ENCODE measurements at regions not wholly inside any gene's neighbourhood (a gene's known extent, or its start where the extent isn't known, plus 50 kb on each side); places are given as distances from the start of the nearest gene placed in this dataset.

DNA sequence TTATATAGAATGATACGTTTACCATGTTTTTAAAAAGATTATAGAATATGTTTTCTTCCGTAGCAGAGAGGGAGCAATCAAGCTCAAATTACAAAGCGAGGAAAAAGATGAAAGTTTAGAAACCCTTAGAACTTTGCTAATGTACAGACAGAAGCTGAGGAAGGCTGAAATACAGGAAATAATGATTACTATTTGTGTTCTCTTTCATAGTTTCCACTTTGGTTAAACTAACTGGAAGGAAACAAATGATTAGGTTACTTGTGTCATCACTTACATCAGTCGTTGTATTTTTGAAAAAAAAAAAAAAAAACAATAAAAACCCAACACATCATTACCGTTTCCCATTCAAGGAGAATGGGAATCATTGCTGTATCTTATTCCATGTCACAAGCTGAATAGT is 337.8 kb upstream of the CBLB start:
- no peak for DNase-seq (ENCODE audit: low spot score)
- TF ChIP-seq, protein P1, sequence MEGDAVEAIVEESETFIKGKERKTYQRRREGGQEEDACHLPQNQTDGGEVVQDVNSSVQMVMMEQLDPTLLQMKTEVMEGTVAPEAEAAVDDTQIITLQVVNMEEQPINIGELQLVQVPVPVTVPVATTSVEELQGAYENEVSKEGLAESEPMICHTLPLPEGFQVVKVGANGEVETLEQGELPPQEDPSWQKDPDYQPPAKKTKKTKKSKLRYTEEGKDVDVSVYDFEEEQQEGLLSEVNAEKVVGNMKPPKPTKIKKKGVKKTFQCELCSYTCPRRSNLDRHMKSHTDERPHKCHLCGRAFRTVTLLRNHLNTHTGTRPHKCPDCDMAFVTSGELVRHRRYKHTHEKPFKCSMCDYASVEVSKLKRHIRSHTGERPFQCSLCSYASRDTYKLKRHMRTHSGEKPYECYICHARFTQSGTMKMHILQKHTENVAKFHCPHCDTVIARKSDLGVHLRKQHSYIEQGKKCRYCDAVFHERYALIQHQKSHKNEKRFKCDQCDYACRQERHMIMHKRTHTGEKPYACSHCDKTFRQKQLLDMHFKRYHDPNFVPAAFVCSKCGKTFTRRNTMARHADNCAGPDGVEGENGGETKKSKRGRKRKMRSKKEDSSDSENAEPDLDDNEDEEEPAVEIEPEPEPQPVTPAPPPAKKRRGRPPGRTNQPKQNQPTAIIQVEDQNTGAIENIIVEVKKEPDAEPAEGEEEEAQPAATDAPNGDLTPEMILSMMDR (IDR thresholded peaks at IDR 0.05; ENCODE audit: extremely low read depth, missing control alignments) = no peak

DNA sequence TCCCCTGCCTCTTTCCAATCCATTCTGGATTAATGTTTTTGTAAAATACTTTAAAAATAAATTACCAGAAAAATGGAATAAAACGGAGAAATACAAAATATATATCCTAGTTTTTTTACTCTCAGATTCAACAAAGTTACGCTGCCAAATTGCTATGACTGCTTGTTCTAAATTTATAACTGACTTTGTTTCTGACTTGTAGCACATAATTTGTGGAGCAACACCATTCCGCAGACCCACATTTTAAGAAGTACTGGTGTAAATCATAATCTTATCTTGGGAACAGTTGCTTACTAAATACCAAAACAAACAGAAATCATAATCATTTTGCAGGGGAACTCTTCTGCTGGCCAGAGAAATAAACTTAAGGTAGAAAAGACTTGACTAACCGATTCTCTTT is 339.4 kb upstream of the CBLB start:
- TF ChIP-seq, protein P1 (IDR thresholded peaks at IDR 0.05; ENCODE audit: extremely low read depth, missing control alignments) = no peak
- DNase-seq (ENCODE audit: low spot score) = no peak

DNA sequence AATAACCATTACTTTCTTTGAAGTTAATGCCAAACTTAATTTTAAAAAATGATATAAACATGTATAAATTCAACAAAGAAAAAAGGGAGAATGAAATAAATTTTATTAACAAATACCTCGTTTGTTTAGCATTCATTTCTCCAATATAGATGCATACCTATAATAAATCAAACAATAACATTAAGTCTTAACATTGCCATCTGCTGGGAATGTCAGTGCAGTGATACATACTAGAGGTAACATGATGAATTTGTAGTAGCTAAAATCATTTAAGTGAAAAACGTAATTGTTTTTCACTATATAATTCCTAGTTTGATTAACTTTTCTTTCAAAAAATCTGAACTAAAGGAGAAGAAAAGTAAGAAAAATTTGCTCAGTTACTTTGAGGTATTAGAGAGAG is 340.2 kb upstream of the CBLB start:
- DNase-seq (ENCODE audit: low spot score) = no peak
- TF ChIP-seq, protein P1 (IDR thresholded peaks at IDR 0.05; ENCODE audit: extremely low read depth, missing control alignments) = no peak

DNA sequence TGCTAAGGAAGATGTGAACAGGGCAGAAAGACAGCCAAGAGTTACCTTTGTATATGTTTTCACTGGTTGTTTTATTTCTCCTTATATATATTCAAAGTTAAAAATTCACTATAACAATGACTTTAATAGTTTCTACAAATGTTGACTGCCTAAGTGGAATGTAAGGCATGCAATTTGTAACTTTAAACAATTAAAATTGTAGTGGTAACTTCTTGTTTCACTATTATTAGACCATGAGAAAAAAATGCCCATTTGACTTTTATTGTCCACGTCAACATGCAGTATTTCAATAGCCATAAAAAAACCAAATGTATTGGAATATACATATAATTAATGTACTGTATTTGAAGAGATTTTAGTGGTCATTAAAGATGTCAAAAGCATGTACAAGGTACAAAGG is 340.7 kb upstream of the CBLB start:
- no peak for DNase-seq (ENCODE audit: low spot score)
- TF ChIP-seq, protein P1 (IDR thresholded peaks at IDR 0.05; ENCODE audit: extremely low read depth, missing control alignments) = no peak

DNA sequence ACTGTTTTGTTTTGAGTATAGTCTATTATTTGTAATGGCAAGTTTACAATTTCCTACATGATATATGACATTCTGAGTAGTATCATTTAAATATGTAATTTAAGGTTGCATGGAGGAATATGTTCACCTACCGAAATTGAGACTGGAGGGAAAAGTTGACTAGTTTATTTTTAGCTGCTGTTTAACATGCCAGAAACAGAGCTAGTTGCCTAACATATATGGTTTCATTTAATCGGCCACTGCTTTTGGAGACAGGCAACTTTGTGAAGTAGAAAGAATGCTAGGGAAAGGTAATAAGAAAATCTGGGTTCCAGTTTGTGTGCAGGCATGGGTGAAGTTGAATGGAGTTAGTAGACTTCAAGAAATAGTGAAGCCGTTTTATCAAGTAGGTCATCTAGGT is 342.1 kb upstream of the CBLB start:
- DNase-seq (ENCODE audit: low spot score) = no peak
- TF ChIP-seq, protein P1 (IDR thresholded peaks at IDR 0.05; ENCODE audit: extremely low read depth, missing control alignments) = no peak

DNA sequence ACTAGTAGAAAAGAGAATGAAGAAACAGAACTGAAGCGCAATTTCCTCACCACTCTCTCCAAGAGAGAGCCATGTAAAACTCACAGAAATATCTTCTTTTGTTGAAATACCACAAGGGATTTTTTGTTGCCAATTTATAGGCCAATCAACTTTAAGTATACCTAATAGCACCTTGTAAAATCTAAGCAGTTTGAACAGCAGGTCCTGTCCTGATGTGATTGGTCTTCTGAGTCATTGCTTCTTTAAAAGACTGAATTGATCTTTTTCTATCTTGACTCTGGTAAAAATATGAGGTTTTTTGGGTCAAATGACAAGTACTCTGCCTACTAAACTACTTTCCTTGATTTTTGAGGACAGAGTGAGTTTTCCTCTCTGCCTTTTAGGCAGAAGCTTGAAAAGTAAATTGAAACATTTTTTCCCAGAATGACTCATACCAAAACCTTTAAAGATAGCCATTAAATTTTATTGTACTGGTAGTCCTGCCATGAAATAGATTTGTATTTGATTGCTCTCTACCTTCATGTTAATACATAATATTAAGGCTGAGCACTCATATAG is 343.9 kb upstream of the CBLB start:
- no peak for DNase-seq (ENCODE audit: low spot score)
- TF ChIP-seq, protein P1 (IDR thresholded peaks at IDR 0.05; ENCODE audit: extremely low read depth, missing control alignments) = no peak

DNA sequence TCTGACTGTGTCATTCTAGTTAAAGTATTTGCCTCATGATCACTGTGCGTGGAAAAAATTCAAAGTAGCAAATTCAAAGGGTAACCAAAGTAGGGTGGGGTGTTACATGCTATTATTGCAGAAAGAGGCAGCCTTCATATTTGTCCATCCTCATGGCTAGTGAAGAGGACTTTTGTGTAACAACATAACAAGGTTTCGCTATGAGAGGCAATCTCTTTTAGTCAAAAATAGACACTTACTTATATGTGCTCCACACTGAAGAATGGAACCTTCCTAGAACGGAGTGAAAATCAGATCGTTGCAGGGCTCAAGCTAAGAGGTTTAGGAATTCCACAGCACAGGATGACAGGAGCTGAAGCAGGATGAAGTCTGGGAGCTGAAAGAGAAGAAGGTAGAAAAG is 345.1 kb upstream of the CBLB start:
- TF ChIP-seq, protein P1 (IDR thresholded peaks at IDR 0.05; ENCODE audit: extremely low read depth, missing control alignments) = no peak
- DNase-seq (ENCODE audit: low spot score) = no peak

Data from GM20000 (cell line).